PC-3 (cell line): ENCODE measurements at regions not wholly inside any gene's neighbourhood (a gene's known extent, or its start where the extent isn't known, plus 50 kb on each side); places are given as distances from the start of the nearest gene placed in this dataset.

Experiments
- ATAC-seq: fragments of 200-7000 bp; cut with Tn5 transposase; 2 replicates; pipeline ENCODE4 v1.9.1; 2020; ENCODE audit warnings: mild to moderate bottlenecking, moderate library complexity
- BruUV-seq: library from RNA; stranded (reverse); fragments of 400-500 nt; replicated peaks from 2 replicates; lab custom pipeline; 2021; lab: Mats Ljungman, UMichigan
- CTCF ChIA-PET: fragments of 300-600 bp; sonication (Branson Sonifier 250); formaldehyde crosslinking; loops from one replicate; lab custom pipeline; 2022; ENCODE audit warnings: antibody characterized with exemption; lab: Charles Lee
- POLR2A ChIA-PET: fragments of 300-600 bp; sonication (Branson Sonifier 250); formaldehyde crosslinking; loops from one replicate; lab custom pipeline; 2022; ENCODE audit warnings: antibody characterized with exemption; ENCODE audit not compliant: unreplicated experiment; lab: Charles Lee
- DNase-seq: peaks from one replicate; pipeline ENCODE4 v3.0.0-alpha.2; 2015
- H2AFZ ChIP-seq: fragments of 300-600 bp; sonication (generic); 2 replicates; pipeline ENCODE4 v1.6.0; 2016; ENCODE audit warnings: antibody characterized with exemption, low read length
- H3F3A ChIP-seq: fragments of 300-600 bp; sonication (generic); one replicate; pipeline ENCODE4 v1.6.0; 2017; ENCODE audit warnings: antibody characterized with exemption, low read length, control low read depth, mild to moderate bottlenecking; ENCODE audit not compliant: unreplicated experiment
- H3K27ac ChIP-seq: fragments of 300-600 bp; sonication (generic); 2 replicates; pipeline ENCODE4 v1.5.1; 2016; ENCODE audit warnings: mild to moderate bottlenecking, low read length
- H3K27me3 ChIP-seq: fragments of 300-600 bp; sonication (generic); 2 replicates; pipeline ENCODE4 v1.6.1; 2016; ENCODE audit warnings: low read length, mixed read lengths
- H3K36me3 ChIP-seq: fragments of 300-600 bp; sonication (generic); 2 replicates; pipeline ENCODE4 v1.6.1; 2016; ENCODE audit warnings: low read depth, mixed run types, low read length, mixed read lengths
- H3K4me1 ChIP-seq: fragments of 300-600 bp; sonication (generic); 2 replicates; pipeline ENCODE4 v1.5.1; 2016; ENCODE audit warnings: low read length; ENCODE audit not compliant: insufficient read depth
- H3K4me2 ChIP-seq: fragments of 300-600 bp; sonication (generic); 2 replicates; pipeline ENCODE4 v1.6.0; 2016; ENCODE audit warnings: low read length
- H3K4me3 ChIP-seq: fragments of 300-600 bp; sonication (generic); 2 replicates; pipeline ENCODE4 v1.5.1; 2016; ENCODE audit warnings: mild to moderate bottlenecking, low read length, mixed read lengths
- H3K79me2 ChIP-seq: fragments of 300-600 bp; sonication (generic); 2 replicates; pipeline ENCODE4 v1.6.1; 2017; ENCODE audit warnings: low read length, mixed read lengths
- H3K9ac ChIP-seq: fragments of 300-600 bp; sonication (generic); 2 replicates; pipeline ENCODE4 v1.6.0; 2016; ENCODE audit warnings: mild to moderate bottlenecking, low read length
- H3K9me2 ChIP-seq: fragments of 300-600 bp; sonication (generic); replicated peaks from 2 replicates; pipeline ENCODE4 v1.6.1; 2016; ENCODE audit warnings: mixed run types, low read length, mixed read lengths
- H3K9me3 ChIP-seq: fragments of 300-600 bp; sonication (generic); 2 replicates; pipeline ENCODE4 v1.6.1; 2016; ENCODE audit warnings: low read length, mixed read lengths
- H4K20me1 ChIP-seq: fragments of 300-600 bp; sonication (generic); 2 replicates; pipeline ENCODE4 v1.6.1; 2016; ENCODE audit warnings: low read length, mixed read lengths
- CTCF ChIP-seq: fragments of 300-600 bp; sonication (generic); conservative IDR thresholded peaks from 2 replicates; pipeline ENCODE4 v1.5.1; 2017; ENCODE audit warnings: antibody characterized with exemption, low read depth, mild to moderate bottlenecking, low read length
- EZH2 ChIP-seq: fragments of 300-600 bp; sonication (generic); IDR thresholded peaks from one replicate; pipeline ENCODE4 v1.6.1; 2017; ENCODE audit warnings: antibody characterized with exemption, mild to moderate bottlenecking, low read length; ENCODE audit not compliant: unreplicated experiment
- EZH2phosphoT487 ChIP-seq: fragments of 300-600 bp; sonication (generic); IDR thresholded peaks from 2 replicates; pipeline ENCODE4 v1.6.1; 2018; ENCODE audit warnings: mild to moderate bottlenecking, antibody characterized with exemption, low read length, borderline replicate concordance
- intact Hi-C: fragments of 100-400 bp; cut with micrococcal nuclease; formaldehyde crosslinking; loops from 2 replicates; pipeline ENCODE4 v1.9.0; 2023

GRCh38 chr3:102346897-102347296 is 87.9 kb upstream of the ZPLD1 start:
- ChIA-PET POLR2A (interaction anchor here (0.7 kb wide), 1 partner anchor 25 kb away, joined by 4 read pairs; no protein-coding TSS in a partner anchor), CTCF (no interaction called here)
- Histone ChIP-seq H3K4me3 (no peak overlapping the region), H3K36me3 (no peaks in the 10 kb centered on the region), H3K9me2 (no peaks in the 10 kb centered on the region), H4K20me1 (no peaks in the 10 kb centered on the region), H2AFZ (no peak overlapping the region), H3K9ac (no peak overlapping the region), H3K27ac (peak overlapping the region; percentile 29), H3K9me3 (no peaks in the 10 kb centered on the region), H3F3A (no peaks in the 10 kb centered on the region), H3K4me1 (peaks cover 15% of the 10 kb centered on the region), H3K79me2 (no peaks in the 10 kb centered on the region), H3K4me2 (0 out of 2 replicates have a peak overlapping the region, but pooled peaks have one; percentile 11), H3K27me3 (no peaks in the 10 kb centered on the region)
- DNase-seq (peak; percentile 76), ATAC-seq (peak; percentile 82)
- no TSS peak for BruUV-seq
- intact Hi-C loops = no loop called here
- TF ChIP-seq EZH2phosphoT487 (no peak), CTCF (no peak), EZH2 (no peak)

GRCh38 chr3:102348904-102349303 is 85.9 kb upstream of the ZPLD1 start:
- CTCF ChIA-PET = no interaction called here
- BruUV-seq = no TSS peak
- H3K27ac ChIP-seq = no peak overlapping the region
- intact Hi-C loops = no loop called here
- H3K36me3 ChIP-seq = no peaks in the 10 kb centered on the region
- POLR2A ChIA-PET = no interaction called here
- no peaks in the 10 kb centered on the region for H3K27me3 ChIP-seq
- H3K4me2 ChIP-seq = no peak overlapping the region
- H3K9ac ChIP-seq = no peak overlapping the region
- no peaks in the 10 kb centered on the region for H3F3A ChIP-seq
- no peaks in the 10 kb centered on the region for H4K20me1 ChIP-seq
- H3K9me3 ChIP-seq = no peaks in the 10 kb centered on the region
- DNase-seq = no peak
- H3K4me1 ChIP-seq = peaks cover 15% of the 10 kb centered on the region
- no peak overlapping the region for H2AFZ ChIP-seq
- no peak overlapping the region for H3K4me3 ChIP-seq
- H3K79me2 ChIP-seq = no peaks in the 10 kb centered on the region
- TF ChIP-seq EZH2phosphoT487 (no peak), EZH2 (no peak), CTCF (no peak)
- no peaks in the 10 kb centered on the region for H3K9me2 ChIP-seq
- ATAC-seq = no peak

- H3K4me2 ChIP-seq = no peak overlapping the region
- intact Hi-C loops = no loop called here
Observed at GRCh38 chr3:102353148-102353547, 81.7 kb upstream of the ZPLD1 start.

More at GRCh38 chr3:102353148-102353547, 81.7 kb upstream of the ZPLD1 start:
- Histone ChIP-seq H3K9me3 (no peaks in the 10 kb centered on the region), H3K9ac (no peak overlapping the region), H3K36me3 (no peaks in the 10 kb centered on the region), H3K27ac (no peak overlapping the region), H3K4me1 (peaks cover 20% of the 10 kb centered on the region), H3K27me3 (no peaks in the 10 kb centered on the region), H3K79me2 (no peaks in the 10 kb centered on the region), H3F3A (peaks cover 6% of the 10 kb centered on the region), H3K4me3 (no peak overlapping the region), H4K20me1 (no peaks in the 10 kb centered on the region), H2AFZ (no peak overlapping the region), H3K9me2 (no peaks in the 10 kb centered on the region)
- no TSS peak for BruUV-seq
- no peak for ATAC-seq
- POLR2A ChIA-PET = no interaction called here
- TF ChIP-seq EZH2 (no peak), EZH2phosphoT487 (no peak)
- DNase-seq = no peak
- CTCF ChIA-PET = no interaction called here
